ENCODE measurements at regions not wholly inside any gene's neighbourhood (a gene's known extent, or its start where the extent isn't known, plus 50 kb on each side); places are given as distances from the start of the nearest gene placed in this dataset.

DNA sequence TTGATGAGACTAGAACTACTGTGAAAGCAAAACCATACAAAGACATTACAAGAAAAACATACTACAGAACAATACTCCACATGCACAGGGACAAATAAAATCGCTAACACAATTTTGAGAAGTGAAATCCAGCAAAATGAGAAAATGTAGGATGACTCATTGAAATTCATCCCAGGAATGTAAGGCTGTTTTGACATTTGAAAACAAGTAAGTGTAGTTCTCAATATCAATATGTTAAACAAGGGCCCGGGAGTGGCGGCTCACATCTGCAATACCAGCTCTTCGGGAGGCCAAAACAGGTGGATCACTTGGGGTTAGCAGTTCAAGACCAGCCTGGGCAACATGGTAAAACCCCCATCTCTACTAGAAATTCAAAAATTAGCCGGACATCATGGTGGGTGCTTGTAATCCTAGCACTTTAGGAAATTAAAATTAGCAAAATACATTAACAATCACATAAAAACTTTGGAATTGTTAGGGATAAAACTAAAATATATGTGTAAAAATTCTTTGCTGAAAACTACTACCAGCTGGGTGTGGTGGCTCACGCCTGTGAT lies 113.7 kb upstream of the ADARB2 start:
- H3K27ac ChIP-seq, result no peak overlapping the region
- TF ChIP-seq POLR2AphosphoS5 (IDR thresholded peaks at IDR 0.05) (no peak), POLR2A (IDR thresholded peaks at IDR 0.05) (no peak)
- TF ChIP-seq, protein P1, sequence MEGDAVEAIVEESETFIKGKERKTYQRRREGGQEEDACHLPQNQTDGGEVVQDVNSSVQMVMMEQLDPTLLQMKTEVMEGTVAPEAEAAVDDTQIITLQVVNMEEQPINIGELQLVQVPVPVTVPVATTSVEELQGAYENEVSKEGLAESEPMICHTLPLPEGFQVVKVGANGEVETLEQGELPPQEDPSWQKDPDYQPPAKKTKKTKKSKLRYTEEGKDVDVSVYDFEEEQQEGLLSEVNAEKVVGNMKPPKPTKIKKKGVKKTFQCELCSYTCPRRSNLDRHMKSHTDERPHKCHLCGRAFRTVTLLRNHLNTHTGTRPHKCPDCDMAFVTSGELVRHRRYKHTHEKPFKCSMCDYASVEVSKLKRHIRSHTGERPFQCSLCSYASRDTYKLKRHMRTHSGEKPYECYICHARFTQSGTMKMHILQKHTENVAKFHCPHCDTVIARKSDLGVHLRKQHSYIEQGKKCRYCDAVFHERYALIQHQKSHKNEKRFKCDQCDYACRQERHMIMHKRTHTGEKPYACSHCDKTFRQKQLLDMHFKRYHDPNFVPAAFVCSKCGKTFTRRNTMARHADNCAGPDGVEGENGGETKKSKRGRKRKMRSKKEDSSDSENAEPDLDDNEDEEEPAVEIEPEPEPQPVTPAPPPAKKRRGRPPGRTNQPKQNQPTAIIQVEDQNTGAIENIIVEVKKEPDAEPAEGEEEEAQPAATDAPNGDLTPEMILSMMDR (IDR thresholded peaks at IDR 0.05 in 8 of 11, conservative IDR thresholded peaks at IDR 0.05 in 3 of 11), result no peak
- peaks cover 0 to 18% (median 7%) of the 10 kb centered on the region in 8 donors for H3K9me3 ChIP-seq
- H3K4me3 ChIP-seq, result no peak overlapping the region
- DNase-seq, result no peak
- no peaks in the 10 kb centered on the region for H3K36me3 ChIP-seq
- no peaks in the 10 kb centered on the region for H3K4me1 ChIP-seq
- 77 to 91% (median 80%) methylated on average over 6 of the region's 6 CpGs for WGBS, 5 donors
- H3K27me3 ChIP-seq (replicated peaks in 1 of 7), result no peaks in the 10 kb centered on the region
- intact Hi-C loops (cut with DNase I; ENCODE audit: low total_unique reads), result no loop called here

DNA sequence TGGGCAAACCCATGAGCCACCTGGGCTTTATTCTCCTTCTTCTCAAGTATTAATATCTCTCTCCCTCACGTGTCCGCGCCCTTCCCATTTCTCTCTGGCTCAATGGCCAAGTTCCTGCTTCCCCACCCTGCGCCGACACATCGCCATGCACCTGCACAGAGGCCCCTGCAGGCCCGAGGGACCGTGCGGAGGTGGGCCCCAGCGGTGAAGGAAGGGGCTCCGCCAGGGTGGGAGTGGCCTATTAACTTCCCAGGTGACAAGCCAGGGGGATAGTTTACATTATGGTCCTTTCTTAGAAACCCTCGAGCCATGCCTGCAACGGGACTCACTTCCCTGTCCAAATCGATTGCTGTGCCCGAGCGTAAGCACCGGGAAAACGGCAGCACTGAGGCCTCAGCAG lies 110.0 kb upstream of the ADARB2 start:
- H3K4me1 ChIP-seq, result no peaks in the 10 kb centered on the region
- H3K4me3 ChIP-seq, result no peak overlapping the region
- DNase-seq, result no peak
- TF ChIP-seq POLR2A (IDR thresholded peaks at IDR 0.05), result no peak
- intact Hi-C loops (cut with DNase I; ENCODE audit: low total_unique reads), result no loop called here
- H3K36me3 ChIP-seq, result no peaks in the 10 kb centered on the region
- no peaks in the 10 kb centered on the region for H3K27me3 ChIP-seq (replicated peaks in 1 of 7)
- H3K27ac ChIP-seq, result no peak overlapping the region
- H3K9me3 ChIP-seq, result peaks cover 0 to 18% (median 7%) of the 10 kb centered on the region in 8 donors
- 86 to 91% (median 89%) methylated on average over 18 of the region's 18 CpGs for WGBS, 5 donors

DNA sequence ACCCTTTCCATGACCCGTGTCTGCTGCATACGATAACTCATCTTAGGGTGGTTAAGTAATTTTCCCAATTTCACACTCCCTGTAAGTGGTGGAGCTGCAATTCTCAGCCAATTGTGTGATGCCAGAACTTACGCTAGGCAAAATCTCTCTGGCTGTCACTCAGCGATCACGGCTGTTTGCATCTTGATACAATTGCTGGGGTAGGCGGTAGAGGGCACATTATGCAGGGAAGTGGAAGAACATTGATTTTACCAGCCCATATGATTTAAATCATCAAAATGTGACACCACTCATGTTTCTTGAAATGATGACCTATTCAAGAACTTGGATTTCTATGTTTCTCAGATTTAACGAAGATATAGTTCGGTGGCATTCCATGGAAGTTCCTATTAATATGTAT lies 108.7 kb upstream of the ADARB2 start:
- H3K27ac ChIP-seq, result no peak overlapping the region
- intact Hi-C loops (cut with DNase I; ENCODE audit: low total_unique reads), result no loop called here

DNA sequence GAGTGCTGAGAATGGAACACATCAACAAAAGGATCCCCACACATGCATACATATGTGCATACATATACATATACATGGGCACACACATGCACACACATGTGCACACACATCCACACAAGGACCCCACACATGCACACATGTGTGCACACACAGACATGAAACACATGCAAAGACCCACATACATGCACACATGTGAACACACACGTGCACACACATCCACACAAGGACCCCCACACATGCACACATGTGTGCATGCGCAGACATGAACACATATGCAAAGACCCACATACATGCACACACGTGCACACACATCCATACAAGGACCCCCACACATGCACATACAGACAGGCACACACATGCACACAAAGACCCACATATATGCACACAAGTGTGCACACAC lies 104.4 kb upstream of the ADARB2 start:
- Histone ChIP-seq H3K27me3 (replicated peaks in 1 of 7) (no peaks in the 10 kb centered on the region), H3K4me1 (no peaks in the 10 kb centered on the region), H3K4me3 (no peak overlapping the region), H3K9me3 (no peaks in the 10 kb centered on the region), H3K27ac (no peak overlapping the region), H3K36me3 (no peaks in the 10 kb centered on the region)
- no peak for DNase-seq
- no peak for TF ChIP-seq POLR2AphosphoS5 (IDR thresholded peaks at IDR 0.05)
- TF ChIP-seq, protein P1 (IDR thresholded peaks at IDR 0.05 in 8 of 11, conservative IDR thresholded peaks at IDR 0.05 in 3 of 11), result no peak
- intact Hi-C loops (cut with DNase I; ENCODE audit: low total_unique reads), result no loop called here
- WGBS, 5 donors, result 63 to 82% (median 69%) methylated on average over 3 of the region's 3 CpGs

More for the DNA sequence above, 108.7 kb upstream of the ADARB2 start:
- H3K36me3 ChIP-seq, result no peaks in the 10 kb centered on the region
- TF ChIP-seq, protein P1 (IDR thresholded peaks at IDR 0.05 in 8 of 11, conservative IDR thresholded peaks at IDR 0.05 in 3 of 11), result no peak
- TF ChIP-seq POLR2AphosphoS5 (IDR thresholded peaks at IDR 0.05) (no peak), POLR2A (IDR thresholded peaks at IDR 0.05) (no peak)
- WGBS, 5 donors, result 88 to 96% (median 91%) methylated on average over 8 of the region's 8 CpGs
- DNase-seq, result no peak
- no peaks in the 10 kb centered on the region for H3K27me3 ChIP-seq (replicated peaks in 1 of 7)
- H3K9me3 ChIP-seq, result peaks cover 0 to 11% (median 7%) of the 10 kb centered on the region in 8 donors
- no peaks in the 10 kb centered on the region for H3K4me1 ChIP-seq
- no peak overlapping the region for H3K4me3 ChIP-seq

DNA sequence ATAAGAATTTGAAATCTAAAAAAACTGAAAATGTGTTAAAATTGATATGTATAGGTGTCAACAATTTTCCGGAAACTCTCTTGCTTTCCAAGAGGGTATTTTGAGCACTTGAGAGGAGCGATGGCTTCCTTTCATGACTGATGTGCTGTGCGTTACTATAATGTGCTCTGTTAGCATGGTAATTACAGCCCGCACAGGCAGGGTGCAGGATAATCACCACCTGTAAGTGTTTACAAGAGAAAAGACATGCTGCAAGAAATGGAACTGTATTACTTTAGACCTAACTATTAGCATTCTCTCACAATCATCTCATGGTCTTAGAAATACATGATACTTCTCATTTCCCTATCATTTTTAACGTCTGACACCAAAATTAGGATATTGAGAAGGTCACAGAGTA lies 92.4 kb upstream of the ADARB2 start:
- Histone ChIP-seq H3K4me1 (no peaks in the 10 kb centered on the region), H3K27ac (no peak overlapping the region), H3K9me3 (peaks cover 0 to 12% (median 0%) of the 10 kb centered on the region in 8 donors), H3K4me3 (no peak overlapping the region), H3K27me3 (replicated peaks in 1 of 7) (peaks cover 0 to under 1% (median 0%) of the 10 kb centered on the region in 7 donors), H3K36me3 (no peaks in the 10 kb centered on the region)
- TF ChIP-seq POLR2A (IDR thresholded peaks at IDR 0.05), result no peak
- TF ChIP-seq, protein P1 (IDR thresholded peaks at IDR 0.05 in 8 of 11, conservative IDR thresholded peaks at IDR 0.05 in 3 of 11), result no peak
- TF ChIP-seq POLR2AphosphoS5 (IDR thresholded peaks at IDR 0.05), result no peak
- no peak for DNase-seq
- 62 to 91% (median 78%) methylated on average over 5 of the region's 5 CpGs for WGBS, 5 donors
- intact Hi-C loops (cut with DNase I; ENCODE audit: low total_unique reads), result no loop called here

Measured in spleen (tissue), 11 donors.